ENCODE measurements at regions not wholly inside any gene's neighbourhood (a gene's known extent, or its start where the extent isn't known, plus 50 kb on each side); places are given as distances from the start of the nearest gene placed in this dataset.

DNA sequence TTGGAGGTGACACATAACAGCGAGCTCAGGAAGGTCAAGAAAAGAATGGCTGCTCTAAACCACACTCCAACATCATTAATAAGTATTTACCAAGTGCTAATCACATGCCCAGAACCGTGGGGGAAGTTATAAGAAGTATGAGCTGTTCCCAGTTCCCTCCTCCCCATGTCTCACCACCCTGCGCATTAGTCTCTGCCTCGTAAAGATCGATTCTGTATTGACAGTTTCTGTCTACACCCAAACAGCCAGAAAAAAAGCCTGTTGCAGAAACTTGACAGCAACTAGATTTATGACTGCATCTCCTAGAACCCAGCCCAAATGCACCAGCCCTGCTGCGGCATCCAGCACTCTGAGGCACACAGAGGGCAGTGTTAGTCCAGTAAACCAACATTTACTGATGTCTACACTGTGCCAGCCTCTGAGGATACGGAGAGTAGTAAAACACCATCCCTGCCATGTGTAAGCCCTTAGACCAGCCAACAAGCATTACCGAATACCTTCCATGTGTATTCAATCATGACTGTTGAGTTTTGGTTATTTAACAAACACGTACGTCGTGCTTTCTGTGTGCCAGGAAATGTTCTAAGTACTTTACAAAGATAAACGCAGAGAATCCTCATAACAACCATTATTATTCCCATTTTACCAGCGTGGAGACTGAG lies 63.6 kb upstream of the ZBTB40 start:
- H3K27me3 ChIP-seq (ENCODE audit: control insufficient read depth, insufficient read depth, low read length), result no peaks in the 10 kb centered on the region; the same call in 1 of the 2 replicates
- H3K4me3 ChIP-seq (ENCODE audit: insufficient read depth, low read depth, low read length), result no peak overlapping the region
- no peak for DNase-seq
- no peaks in the 10 kb centered on the region for H3K36me3 ChIP-seq (replicated peaks; ENCODE audit: control insufficient read depth, insufficient read depth, low read length)

DNA sequence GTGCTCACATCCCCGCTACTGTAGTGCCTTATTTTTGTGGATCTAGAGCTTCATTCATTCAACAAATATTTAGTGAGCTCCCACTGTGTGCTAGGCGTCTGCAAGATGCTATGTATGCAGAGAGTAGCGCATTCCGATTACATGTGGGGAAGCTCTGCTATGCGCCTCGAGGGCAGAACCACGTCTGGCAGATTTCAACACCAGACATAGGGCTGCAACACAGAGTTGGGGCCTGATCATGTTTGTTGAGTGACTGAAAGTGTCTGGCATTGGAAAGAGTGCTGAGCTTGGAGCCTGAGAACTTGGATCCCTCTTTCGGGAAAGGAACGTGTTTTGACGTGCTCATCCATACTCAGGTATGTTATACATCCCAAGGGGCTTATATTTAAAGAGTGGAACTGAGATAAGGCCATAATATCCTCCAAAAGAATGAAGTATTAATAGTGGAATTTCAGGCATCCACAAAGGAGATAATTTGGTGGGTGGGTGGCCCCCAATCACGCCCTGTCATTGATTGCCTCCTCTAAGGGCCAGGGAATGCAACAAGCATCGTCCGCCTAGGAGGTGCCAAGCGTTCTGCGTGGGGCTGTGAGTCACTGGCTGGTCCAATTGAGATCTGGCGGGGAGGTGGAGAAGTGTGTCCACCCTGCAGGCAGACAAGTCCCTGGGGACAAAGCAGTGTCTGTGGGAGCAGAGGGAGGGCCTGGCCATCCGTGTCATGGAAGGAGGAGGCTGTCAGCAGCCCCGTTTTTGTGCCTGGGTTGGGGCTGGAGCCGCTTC lies 62.8 kb upstream of the ZBTB40 start:
- Histone ChIP-seq H3K27me3 (ENCODE audit: control insufficient read depth, insufficient read depth, low read length) (no peaks in the 10 kb centered on the region), H3K36me3 (replicated peaks; ENCODE audit: control insufficient read depth, insufficient read depth, low read length) (no peaks in the 10 kb centered on the region), H3K4me3 (ENCODE audit: insufficient read depth, low read depth, low read length) (no peak overlapping the region)
- DNase-seq, result no peak

DNA sequence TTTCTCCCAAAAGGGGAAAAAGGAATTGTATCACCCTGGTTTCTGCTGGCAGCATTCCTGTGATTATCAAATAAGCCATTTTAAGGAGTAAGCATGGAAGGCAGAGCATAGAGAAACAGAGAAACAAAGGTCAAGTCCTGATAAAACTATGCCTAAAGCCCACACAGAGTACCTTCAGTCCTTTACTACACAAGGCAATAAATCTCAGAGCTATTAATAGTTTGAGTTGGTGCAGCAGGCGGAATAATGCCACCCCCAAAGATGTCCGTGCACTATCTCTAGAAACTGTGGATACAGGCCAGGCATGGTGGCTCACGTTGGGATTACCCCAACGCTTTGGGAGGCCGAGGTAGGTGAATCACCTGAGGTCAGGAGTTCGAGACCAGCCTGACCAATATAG lies 58.1 kb upstream of the ZBTB40 start:
- Histone ChIP-seq H3K4me3 (ENCODE audit: insufficient read depth, low read depth, low read length) (no peak overlapping the region), H3K27me3 (ENCODE audit: control insufficient read depth, insufficient read depth, low read length) (no peaks in the 10 kb centered on the region), H3K36me3 (replicated peaks; ENCODE audit: control insufficient read depth, insufficient read depth, low read length) (no peaks in the 10 kb centered on the region)
- DNase-seq, result no peak

GRCh38 chr1:22398656-22399420 lies 52.8 kb upstream of the ZBTB40 start:
- DNase-seq, result no peak
- H3K4me3 ChIP-seq (ENCODE audit: insufficient read depth, low read depth, low read length), result no peak overlapping the region
- H3K36me3 ChIP-seq (replicated peaks; ENCODE audit: control insufficient read depth, insufficient read depth, low read length), result no peaks in the 10 kb centered on the region
- no peaks in the 10 kb centered on the region for H3K27me3 ChIP-seq (ENCODE audit: control insufficient read depth, insufficient read depth, low read length)

DNA sequence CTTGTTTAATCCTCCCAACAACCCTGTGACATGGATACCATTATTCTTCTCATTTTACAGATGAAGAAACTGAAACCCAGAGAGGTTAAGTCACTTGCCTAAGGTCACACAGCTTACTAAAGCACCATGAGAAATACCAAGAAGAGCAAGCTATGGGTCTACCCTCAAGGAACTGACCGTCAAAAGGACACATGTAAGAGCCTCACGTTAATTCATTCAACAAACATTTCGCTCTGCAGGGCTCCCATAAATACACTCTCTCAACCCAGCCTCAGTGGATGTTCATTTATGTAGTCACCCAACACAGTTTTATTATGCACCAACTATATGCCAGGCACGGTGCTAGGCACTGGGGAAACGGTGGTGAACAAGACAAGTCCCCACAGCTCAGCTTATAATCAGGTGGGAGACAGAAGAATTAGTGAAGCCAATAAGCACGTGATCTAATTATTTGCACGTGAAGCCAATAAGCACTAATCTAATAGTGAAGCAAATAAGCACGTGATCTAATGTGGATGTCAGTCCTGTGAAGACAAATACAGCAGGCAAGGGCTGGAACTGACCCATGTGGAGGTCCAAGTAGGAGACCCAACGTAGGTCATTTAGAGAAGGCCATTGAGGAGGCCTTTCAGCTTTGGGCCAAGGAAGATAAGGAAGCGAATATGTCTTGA lies 52.1 kb upstream of the ZBTB40 start:
- Histone ChIP-seq H3K27me3 (ENCODE audit: control insufficient read depth, insufficient read depth, low read length) (no peaks in the 10 kb centered on the region), H3K36me3 (replicated peaks; ENCODE audit: control insufficient read depth, insufficient read depth, low read length) (no peaks in the 10 kb centered on the region), H3K4me3 (ENCODE audit: insufficient read depth, low read depth, low read length) (no peak overlapping the region)
- no peak for DNase-seq

Measured in H7 (cell line).